B cell (primary cell): ENCODE measurements at regions not wholly inside any gene's neighbourhood (a gene's known extent, or its start where the extent isn't known, plus 50 kb on each side); places are given as distances from the start of the nearest gene placed in this dataset.

Source experiments
- ATAC-seq: fragments of 200-7000 bp; cut with Tn5 transposase; one replicate; pipeline ENCODE4 v1.10.0; 2021; ENCODE audit warnings: low read depth, mild to moderate bottlenecking, moderate number of reproducible peaks, moderate library complexity
- CTCF ChIA-PET: fragments of 350-600 bp; sonication (Branson Sonifier 250); formaldehyde crosslinking; loops from one replicate; lab custom pipeline; 2021; ENCODE audit warnings: antibody characterized with exemption, inconsistent platforms; lab: Charles Lee
- POLR2A ChIA-PET: fragments of 350-600 bp; sonication (Branson Sonifier 250); formaldehyde crosslinking; loops from one replicate; lab custom pipeline; 2021; ENCODE audit warnings: antibody characterized with exemption; lab: Charles Lee
- DNase-seq: peaks from one replicate; pipeline ENCODE4 v3.0.0; 2013
- H2AFZ ChIP-seq: 2 replicates; pipeline ENCODE4 v1.6.1; 2012; ENCODE audit warnings: mild to moderate bottlenecking, low read depth, low read length; ENCODE audit not compliant: insufficient read depth, poor library complexity, severe bottlenecking
- H3K27ac ChIP-seq, 2 donors: 1 replicate in 1 of 2; 2 replicates in 1 of 2; pipeline ENCODE4 v1.5.1; 2012 to 2013; ENCODE audit warnings: low read length in 2 of 2, mild to moderate bottlenecking in 2 of 2, moderate library complexity in 1 of 2
- H3K27me3 ChIP-seq, 4 experiments: fragments of 200-600 bp in 1 of 4; sonication (generic) in 1 of 4; replicated peaks in 1 of 4; 1 replicate in 2 of 4; 2 replicates in 2 of 4; pipeline versions ENCODE4 v1.6.1 to v1.7.0; 2013 to 2016; ENCODE audit warnings: low read length in 3 of 4, mild to moderate bottlenecking in 2 of 4, mixed read lengths in 1 of 4, moderate library complexity in 1 of 4; ENCODE audit not compliant: insufficient read depth in 4 of 4, control insufficient read depth in 3 of 4; ENCODE audit errors: control extremely low read depth in 1 of 4
- H3K36me3 ChIP-seq, 2 experiments: replicated peaks in 1 of 2; 1 replicate in 1 of 2; 2 replicates in 1 of 2; pipeline versions ENCODE4 v1.6.1 to v1.7.1; 2013; ENCODE audit warnings: low read length in 1 of 2; ENCODE audit not compliant: insufficient read depth in 2 of 2, control insufficient read depth in 1 of 2; ENCODE audit errors: control extremely low read depth in 1 of 2, extremely low read depth in 1 of 2
- H3K4me1 ChIP-seq, 2 donors: fragments of 200-600 bp in 1 of 2; sonication (generic) in 1 of 2; 1 replicate in 1 of 2; 2 replicates in 1 of 2; pipeline versions ENCODE4 v1.5.1 to v1.6.1; 2013 to 2017; ENCODE audit warnings: low read length in 2 of 2; ENCODE audit not compliant: control insufficient read depth in 2 of 2, insufficient read depth in 2 of 2
- H3K4me2 ChIP-seq: replicated peaks from 2 replicates; pipeline ENCODE3; 2012; ENCODE audit warnings: mild to moderate bottlenecking, low read depth, low read length; ENCODE audit not compliant: poor library complexity, severe bottlenecking
- H3K4me3 ChIP-seq, 5 experiments: fragments of 200-600 bp in 1 of 5; sonication (generic) in 1 of 5; 1 replicate in 3 of 5; 2 replicates in 2 of 5; pipeline versions ENCODE4 v1.5.1 to v1.7.0; 2011 to 2016; ENCODE audit warnings: low read length in 4 of 5, mild to moderate bottlenecking in 4 of 5, low read depth in 2 of 5, control low read depth in 1 of 5, moderate library complexity in 1 of 5; ENCODE audit not compliant: insufficient read depth in 1 of 5; ENCODE audit errors: control extremely low read depth in 1 of 5, extremely low read depth in 1 of 5
- H3K79me2 ChIP-seq: fragments of 200-600 bp; sonication (generic); one replicate; pipeline ENCODE4 v1.6.0; 2016; ENCODE audit warnings: low read length; ENCODE audit not compliant: control insufficient read depth, insufficient read depth
- H3K9ac ChIP-seq: fragments of 200-600 bp; sonication (generic); 2 replicates; pipeline ENCODE4 v1.6.1; 2017; ENCODE audit warnings: mild to moderate bottlenecking, low read length, moderate library complexity
- H3K9me3 ChIP-seq, 3 donors: one replicate each; pipeline versions ENCODE4 v1.6.1 to v1.7.1; 2013; ENCODE audit warnings: low read length in 2 of 3; ENCODE audit not compliant: control insufficient read depth in 2 of 3, insufficient read depth in 1 of 3; ENCODE audit errors: control extremely low read depth in 1 of 3
- H4K20me1 ChIP-seq: 2 replicates; pipeline ENCODE4 v1.6.0; 2012; ENCODE audit warnings: mild to moderate bottlenecking, low read length; ENCODE audit not compliant: insufficient read depth, control insufficient read depth, poor library complexity, severe bottlenecking
- H3K27ac Mint-ChIP-seq: one replicate; pipeline ENCODE4 v1.8.0; 2021; ENCODE audit warnings: mixed read lengths
- H3K27me3 Mint-ChIP-seq: one replicate; pipeline ENCODE4 v1.8.0; 2021; ENCODE audit warnings: mixed read lengths
- H3K4me1 Mint-ChIP-seq: one replicate; pipeline ENCODE4 v1.8.0; 2021; ENCODE audit warnings: mixed read lengths
- H3K4me3 Mint-ChIP-seq: one replicate; pipeline ENCODE4 v1.8.0; 2021; ENCODE audit warnings: mixed read lengths
- H3K9me3 Mint-ChIP-seq: one replicate; pipeline ENCODE4 v1.8.0; 2022; ENCODE audit warnings: mixed read lengths; ENCODE audit not compliant: insufficient read depth
- EZH2 ChIP-seq: IDR thresholded peaks from 2 replicates; pipeline ENCODE4 v1.6.1; 2012; ENCODE audit warnings: borderline replicate concordance, low read depth, mild to moderate bottlenecking, moderate library complexity, low read length; ENCODE audit not compliant: insufficient read depth, poor library complexity, severe bottlenecking
- WGBS: methylation state at CpG from one replicate; pipeline ENCODE4 v1.1.5; 2013; ENCODE audit warnings: missing lambda C conversion rate; ENCODE audit not compliant: insufficient coverage; 5-methylcytosine and 5-hydroxymethylcytosine counted together
- intact Hi-C: fragments of 100-400 bp; cut with micrococcal nuclease; formaldehyde crosslinking; loops from one replicate; pipeline ENCODE4 v1.10.0; 2022
- TF ChIP-seq, protein P1 (sequence below): fragments of 200-600 bp; IDR thresholded peaks from one replicate; pipeline ENCODE4 v1.8.0; 2022; ENCODE audit warnings: antibody characterized with exemption, mild to moderate bottlenecking

DNA sequence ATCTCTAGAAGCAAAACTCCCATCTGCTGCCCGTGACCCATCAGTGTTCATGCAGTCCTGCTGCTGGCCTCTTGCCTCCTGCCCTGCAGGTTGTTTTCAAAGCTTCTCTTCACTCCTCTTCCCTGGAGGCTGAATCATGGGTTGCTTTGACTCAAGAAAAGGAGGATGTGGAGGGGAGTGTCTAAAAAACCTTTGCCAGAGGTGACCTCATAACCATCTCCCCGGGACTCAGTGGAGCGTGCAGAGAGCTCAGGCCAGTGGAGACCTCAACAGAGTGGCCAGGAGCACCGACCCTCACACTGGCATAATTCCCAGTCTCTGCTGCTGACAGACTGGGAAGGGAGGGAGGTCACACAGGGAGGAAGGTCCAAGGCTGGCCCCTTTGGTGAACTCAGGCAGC, 60.9 kb upstream of the ITGA11 start:
- no peak overlapping the region for H3K27ac Mint-ChIP-seq
- H3K27me3 ChIP-seq = peaks cover 0 to 3% (median 0%) of the 10 kb centered on the region in 4 experiments
- intact Hi-C loops = no loop called here
- no peak overlapping the region for H2AFZ ChIP-seq
- no peaks in the 10 kb centered on the region for H3K9me3 ChIP-seq
- H3K4me1 ChIP-seq = no peaks in the 10 kb centered on the region
- H3K4me3 ChIP-seq = no peak overlapping the region
- H3K27me3 Mint-ChIP-seq = peaks cover 38% of the 10 kb centered on the region
- WGBS = 95% methylated on average over 3 of the region's 4 CpGs
- ATAC-seq (no peak), DNase-seq (no peak)
- H4K20me1 ChIP-seq = no peaks in the 10 kb centered on the region
- no peaks in the 10 kb centered on the region for H3K9me3 Mint-ChIP-seq
- H3K27ac ChIP-seq = no peak overlapping the region
- TF ChIP-seq, protein P1, sequence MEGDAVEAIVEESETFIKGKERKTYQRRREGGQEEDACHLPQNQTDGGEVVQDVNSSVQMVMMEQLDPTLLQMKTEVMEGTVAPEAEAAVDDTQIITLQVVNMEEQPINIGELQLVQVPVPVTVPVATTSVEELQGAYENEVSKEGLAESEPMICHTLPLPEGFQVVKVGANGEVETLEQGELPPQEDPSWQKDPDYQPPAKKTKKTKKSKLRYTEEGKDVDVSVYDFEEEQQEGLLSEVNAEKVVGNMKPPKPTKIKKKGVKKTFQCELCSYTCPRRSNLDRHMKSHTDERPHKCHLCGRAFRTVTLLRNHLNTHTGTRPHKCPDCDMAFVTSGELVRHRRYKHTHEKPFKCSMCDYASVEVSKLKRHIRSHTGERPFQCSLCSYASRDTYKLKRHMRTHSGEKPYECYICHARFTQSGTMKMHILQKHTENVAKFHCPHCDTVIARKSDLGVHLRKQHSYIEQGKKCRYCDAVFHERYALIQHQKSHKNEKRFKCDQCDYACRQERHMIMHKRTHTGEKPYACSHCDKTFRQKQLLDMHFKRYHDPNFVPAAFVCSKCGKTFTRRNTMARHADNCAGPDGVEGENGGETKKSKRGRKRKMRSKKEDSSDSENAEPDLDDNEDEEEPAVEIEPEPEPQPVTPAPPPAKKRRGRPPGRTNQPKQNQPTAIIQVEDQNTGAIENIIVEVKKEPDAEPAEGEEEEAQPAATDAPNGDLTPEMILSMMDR = no peak
- no peak for TF ChIP-seq EZH2
- no peak overlapping the region for H3K4me3 Mint-ChIP-seq
- ChIA-PET POLR2A (no interaction called here), CTCF (no interaction called here)
- no peaks in the 10 kb centered on the region for H3K4me1 Mint-ChIP-seq
- no peak overlapping the region for H3K4me2 ChIP-seq
- no peak overlapping the region for H3K9ac ChIP-seq
- no peaks in the 10 kb centered on the region for H3K36me3 ChIP-seq
- H3K79me2 ChIP-seq = no peaks in the 10 kb centered on the region

DNA sequence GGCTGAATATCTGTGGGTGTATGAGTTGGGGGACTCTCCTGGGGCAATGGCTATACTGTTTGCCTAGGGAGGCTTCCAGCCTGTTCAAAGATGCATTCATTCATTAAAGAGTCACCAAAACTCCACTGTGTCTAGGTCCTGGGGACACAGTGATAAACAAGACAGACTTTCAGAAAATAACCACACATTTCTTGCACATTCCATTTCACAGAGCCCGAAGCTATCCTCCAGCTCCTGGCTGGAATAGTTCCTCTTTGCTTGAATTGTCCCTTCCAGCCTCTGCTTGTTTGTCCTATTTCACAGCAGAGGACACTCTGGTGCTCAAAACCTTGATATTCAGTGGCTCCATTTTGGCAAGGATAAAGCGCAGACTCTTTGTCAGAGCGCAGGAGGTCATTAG, 61.7 kb upstream of the ITGA11 start:
- DNase-seq = no peak
- peaks cover 0 to 3% (median 0%) of the 10 kb centered on the region in 4 experiments for H3K27me3 ChIP-seq
- no peaks in the 10 kb centered on the region for H3K9me3 ChIP-seq
- ChIA-PET CTCF (no interaction called here), POLR2A (no interaction called here)
- H3K4me1 ChIP-seq = no peaks in the 10 kb centered on the region
- H3K36me3 ChIP-seq = no peaks in the 10 kb centered on the region
- no peaks in the 10 kb centered on the region for H3K4me1 Mint-ChIP-seq
- 86% methylated on average over 3 of the region's 3 CpGs for WGBS
- H3K27ac Mint-ChIP-seq = no peak overlapping the region
- no peaks in the 10 kb centered on the region for H3K9me3 Mint-ChIP-seq
- H3K4me3 Mint-ChIP-seq = no peak overlapping the region
- intact Hi-C loops = no loop called here
- H3K27me3 Mint-ChIP-seq = peaks cover 35% of the 10 kb centered on the region
- no peak overlapping the region for H3K4me3 ChIP-seq
- no peak overlapping the region for H2AFZ ChIP-seq
- TF ChIP-seq EZH2 = no peak
- TF ChIP-seq, protein P1 = no peak
- H4K20me1 ChIP-seq = no peaks in the 10 kb centered on the region
- H3K9ac ChIP-seq = no peak overlapping the region
- ATAC-seq = no peak
- H3K79me2 ChIP-seq = no peaks in the 10 kb centered on the region
- no peak overlapping the region for H3K27ac ChIP-seq
- H3K4me2 ChIP-seq = no peak overlapping the region
